Neural cell (in vitro differentiated cells): ENCODE measurements at regions not wholly inside any gene's neighbourhood (a gene's known extent, or its start where the extent isn't known, plus 50 kb on each side); places are given as distances from the start of the nearest gene placed in this dataset.

ENCODE experiments used
- EP300 ChIP-seq: fragments of 450-650 bp; conservative IDR thresholded peaks from 2 replicates; pipeline ENCODE4 v1.6.1; 2014; ENCODE audit warnings: antibody characterized with exemption, mild to moderate bottlenecking, moderate library complexity; ENCODE audit not compliant: poor library complexity, severe bottlenecking
- EZH2 ChIP-seq: fragments of 200-600, 300-800 bp; shearing (Covaris generic), sonication (generic); IDR thresholded peaks from 2 replicates; pipeline ENCODE4 v1.6.1; 2014; ENCODE audit warnings: antibody characterized with exemption, low read length, borderline replicate concordance, mild to moderate bottlenecking; ENCODE audit not compliant: insufficient read depth, poor library complexity, severe bottlenecking
- TAF1 ChIP-seq: IDR thresholded peaks from 2 replicates; pipeline ENCODE4 v1.6.1; 2012; ENCODE audit warnings: low read depth
- TF ChIP-seq, protein P1 (sequence below): fragments of 450-650 bp; IDR thresholded peaks from 2 replicates; pipeline ENCODE4 v1.5.1; 2014; ENCODE audit warnings: antibody characterized with exemption, mild to moderate bottlenecking, moderate library complexity; ENCODE audit not compliant: poor library complexity, severe bottlenecking
- TF ChIP-seq, protein P2 (sequence below): IDR thresholded peaks from 2 replicates; pipeline ENCODE4 v1.6.1; 2012; ENCODE audit warnings: borderline replicate concordance

DNA sequence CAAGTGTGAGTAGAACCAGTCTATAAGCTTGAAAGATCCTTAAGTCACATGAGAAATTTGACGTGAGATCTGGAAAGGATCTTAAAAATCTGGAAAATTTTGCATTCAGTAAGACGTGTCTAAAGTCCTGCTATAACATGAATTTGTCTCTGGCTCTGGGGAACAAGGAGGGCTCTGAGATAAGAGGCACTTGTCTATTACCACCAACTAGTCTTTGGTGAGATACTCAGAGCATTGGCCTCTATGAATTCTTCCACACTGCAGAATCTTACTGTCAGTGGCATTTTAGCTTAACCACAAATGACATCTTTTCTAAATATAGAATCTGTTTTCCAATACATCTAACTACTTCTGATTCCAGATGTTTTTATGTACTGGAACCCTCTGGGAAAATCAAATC lies 1504.5 kb downstream of the DPP10 start:
- TF ChIP-seq, protein P1, sequence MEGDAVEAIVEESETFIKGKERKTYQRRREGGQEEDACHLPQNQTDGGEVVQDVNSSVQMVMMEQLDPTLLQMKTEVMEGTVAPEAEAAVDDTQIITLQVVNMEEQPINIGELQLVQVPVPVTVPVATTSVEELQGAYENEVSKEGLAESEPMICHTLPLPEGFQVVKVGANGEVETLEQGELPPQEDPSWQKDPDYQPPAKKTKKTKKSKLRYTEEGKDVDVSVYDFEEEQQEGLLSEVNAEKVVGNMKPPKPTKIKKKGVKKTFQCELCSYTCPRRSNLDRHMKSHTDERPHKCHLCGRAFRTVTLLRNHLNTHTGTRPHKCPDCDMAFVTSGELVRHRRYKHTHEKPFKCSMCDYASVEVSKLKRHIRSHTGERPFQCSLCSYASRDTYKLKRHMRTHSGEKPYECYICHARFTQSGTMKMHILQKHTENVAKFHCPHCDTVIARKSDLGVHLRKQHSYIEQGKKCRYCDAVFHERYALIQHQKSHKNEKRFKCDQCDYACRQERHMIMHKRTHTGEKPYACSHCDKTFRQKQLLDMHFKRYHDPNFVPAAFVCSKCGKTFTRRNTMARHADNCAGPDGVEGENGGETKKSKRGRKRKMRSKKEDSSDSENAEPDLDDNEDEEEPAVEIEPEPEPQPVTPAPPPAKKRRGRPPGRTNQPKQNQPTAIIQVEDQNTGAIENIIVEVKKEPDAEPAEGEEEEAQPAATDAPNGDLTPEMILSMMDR, result no peak
- TF ChIP-seq TAF1 (no peak), EZH2 (no peak), EP300 (no peak)
- TF ChIP-seq, protein P2, sequence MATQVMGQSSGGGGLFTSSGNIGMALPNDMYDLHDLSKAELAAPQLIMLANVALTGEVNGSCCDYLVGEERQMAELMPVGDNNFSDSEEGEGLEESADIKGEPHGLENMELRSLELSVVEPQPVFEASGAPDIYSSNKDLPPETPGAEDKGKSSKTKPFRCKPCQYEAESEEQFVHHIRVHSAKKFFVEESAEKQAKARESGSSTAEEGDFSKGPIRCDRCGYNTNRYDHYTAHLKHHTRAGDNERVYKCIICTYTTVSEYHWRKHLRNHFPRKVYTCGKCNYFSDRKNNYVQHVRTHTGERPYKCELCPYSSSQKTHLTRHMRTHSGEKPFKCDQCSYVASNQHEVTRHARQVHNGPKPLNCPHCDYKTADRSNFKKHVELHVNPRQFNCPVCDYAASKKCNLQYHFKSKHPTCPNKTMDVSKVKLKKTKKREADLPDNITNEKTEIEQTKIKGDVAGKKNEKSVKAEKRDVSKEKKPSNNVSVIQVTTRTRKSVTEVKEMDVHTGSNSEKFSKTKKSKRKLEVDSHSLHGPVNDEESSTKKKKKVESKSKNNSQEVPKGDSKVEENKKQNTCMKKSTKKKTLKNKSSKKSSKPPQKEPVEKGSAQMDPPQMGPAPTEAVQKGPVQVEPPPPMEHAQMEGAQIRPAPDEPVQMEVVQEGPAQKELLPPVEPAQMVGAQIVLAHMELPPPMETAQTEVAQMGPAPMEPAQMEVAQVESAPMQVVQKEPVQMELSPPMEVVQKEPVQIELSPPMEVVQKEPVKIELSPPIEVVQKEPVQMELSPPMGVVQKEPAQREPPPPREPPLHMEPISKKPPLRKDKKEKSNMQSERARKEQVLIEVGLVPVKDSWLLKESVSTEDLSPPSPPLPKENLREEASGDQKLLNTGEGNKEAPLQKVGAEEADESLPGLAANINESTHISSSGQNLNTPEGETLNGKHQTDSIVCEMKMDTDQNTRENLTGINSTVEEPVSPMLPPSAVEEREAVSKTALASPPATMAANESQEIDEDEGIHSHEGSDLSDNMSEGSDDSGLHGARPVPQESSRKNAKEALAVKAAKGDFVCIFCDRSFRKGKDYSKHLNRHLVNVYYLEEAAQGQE, result no peak
